ENCODE measurements at regions not wholly inside any gene's neighbourhood (a gene's known extent, or its start where the extent isn't known, plus 50 kb on each side); places are given as distances from the start of the nearest gene placed in this dataset.

DNA sequence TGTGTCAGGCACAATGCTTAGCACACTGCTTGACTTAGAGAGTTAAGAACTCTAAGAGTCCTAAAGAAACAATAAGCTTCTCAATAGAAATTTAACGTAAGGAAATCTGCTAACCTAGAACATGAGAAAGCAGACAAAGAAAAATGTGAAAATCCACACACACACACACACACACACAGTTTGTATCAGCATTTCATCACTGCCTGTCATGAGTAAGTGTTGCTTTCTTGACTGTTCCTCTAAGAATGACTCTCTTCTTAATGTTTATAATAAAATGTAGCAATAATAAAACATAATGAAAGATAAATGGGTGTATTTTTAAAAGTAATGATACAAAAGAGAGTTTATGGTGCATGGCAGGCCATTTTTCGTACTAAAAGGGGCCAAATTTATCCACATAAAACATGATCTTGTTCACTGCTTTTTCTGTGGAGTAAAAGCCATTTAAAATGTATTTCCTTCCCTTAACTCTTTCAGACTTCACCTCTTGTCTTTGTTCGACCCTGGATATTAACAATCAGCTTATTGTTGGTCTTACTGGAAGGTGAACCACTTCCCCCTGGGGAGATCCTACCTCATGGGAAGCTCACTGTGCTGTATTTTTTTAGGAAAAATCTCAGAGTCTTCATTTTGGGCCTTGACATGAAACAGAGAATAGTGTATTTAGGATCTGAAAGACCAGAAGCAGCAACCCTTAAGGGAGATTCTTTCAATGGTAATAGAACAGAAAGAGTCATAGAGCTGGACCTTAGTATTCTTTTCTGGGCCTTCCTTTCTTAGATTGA, 107.3 kb upstream of the ANKRD55 start:
- no peak for DNase-seq

DNA sequence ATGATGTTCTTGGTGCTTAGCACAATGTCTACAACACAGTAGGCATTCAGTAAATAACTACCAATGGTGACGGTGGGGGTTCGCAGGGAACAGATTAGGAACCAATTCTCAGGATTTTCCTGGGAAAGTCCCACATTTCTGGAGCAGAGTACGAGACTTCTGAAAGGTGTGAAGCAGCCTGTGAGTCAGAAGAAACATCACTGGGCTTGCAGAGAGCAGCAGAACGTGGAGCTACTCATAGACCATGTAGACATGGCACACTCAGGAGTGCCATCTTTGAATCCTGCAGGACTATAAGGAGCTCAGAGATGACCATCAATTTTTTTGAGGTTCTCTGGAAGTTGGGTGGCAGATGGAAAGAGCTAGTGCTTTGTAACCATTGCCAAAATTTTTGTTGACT, 106.6 kb upstream of the ANKRD55 start:
- no peak for DNase-seq

DNA sequence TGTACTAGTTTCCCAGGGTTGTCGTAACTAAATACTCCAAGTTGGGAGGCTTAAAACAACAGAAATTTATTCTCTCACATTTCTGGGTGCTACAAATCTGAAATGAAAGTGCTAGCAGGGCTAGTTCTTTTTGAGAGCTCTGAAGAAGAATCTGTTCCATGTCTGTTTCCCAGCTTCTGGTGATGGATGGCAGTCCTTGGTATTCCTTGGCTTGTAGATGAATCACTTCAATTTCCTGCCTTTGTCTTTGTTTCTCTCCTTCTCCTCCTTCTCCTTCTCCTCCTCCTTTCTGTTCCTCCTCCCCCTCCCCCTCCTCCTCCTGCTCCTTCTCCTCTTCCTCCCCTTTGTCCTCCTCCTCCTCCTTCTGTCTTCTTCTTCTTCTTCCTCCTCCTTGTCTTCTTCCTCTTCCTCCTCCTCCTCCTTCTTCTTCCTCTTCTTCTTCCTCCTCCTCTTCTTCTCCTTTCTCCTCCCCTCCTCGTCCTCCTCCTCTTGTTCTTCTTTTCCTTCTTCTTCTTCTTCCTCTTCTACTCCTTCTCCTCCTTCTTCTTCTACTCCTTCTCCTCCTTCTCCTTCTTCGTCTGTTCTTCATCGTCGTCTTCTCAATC, 104.7 kb upstream of the ANKRD55 start:
- DNase-seq: no peak

DNA sequence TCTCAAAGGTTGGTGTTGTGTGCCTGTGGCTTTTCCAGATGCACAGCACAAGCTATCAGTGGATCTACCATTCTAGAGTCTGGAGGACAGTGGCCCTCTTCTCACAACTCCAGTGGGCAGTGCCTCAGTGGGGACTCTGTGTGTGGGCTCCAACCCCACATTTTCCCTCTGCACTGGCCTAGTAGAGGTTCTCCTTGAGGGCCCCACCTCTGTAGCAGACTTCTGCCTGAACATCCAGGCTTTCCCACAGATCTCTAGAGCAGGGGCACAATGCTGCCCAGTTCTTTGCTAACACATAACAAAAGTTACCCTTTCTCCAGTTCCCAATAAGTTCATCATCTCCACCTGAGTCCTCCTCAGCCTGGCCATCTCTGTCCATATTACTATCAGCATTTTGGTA, 102.1 kb upstream of the ANKRD55 start:
- DNase-seq: no peak

DNA sequence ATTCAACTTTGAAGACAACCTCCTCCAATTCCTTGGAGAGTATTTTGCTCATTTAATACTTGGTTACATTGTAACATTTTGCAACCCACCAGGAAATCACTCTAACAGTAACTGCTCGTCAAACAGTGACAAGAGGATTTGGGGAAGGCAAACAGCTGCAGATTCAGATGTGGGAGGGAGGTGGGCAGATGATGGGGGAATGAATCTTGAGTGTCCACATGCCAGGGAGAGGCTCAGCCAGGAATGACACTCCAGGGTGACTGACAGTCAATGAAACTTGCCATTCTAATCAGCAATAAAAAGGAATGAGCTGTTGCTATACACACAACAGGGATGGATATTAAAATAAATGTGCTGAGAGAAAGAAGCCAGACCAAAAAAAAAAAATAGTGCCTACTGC, 97.7 kb upstream of the ANKRD55 start:
- DNase-seq: no peak

DNA sequence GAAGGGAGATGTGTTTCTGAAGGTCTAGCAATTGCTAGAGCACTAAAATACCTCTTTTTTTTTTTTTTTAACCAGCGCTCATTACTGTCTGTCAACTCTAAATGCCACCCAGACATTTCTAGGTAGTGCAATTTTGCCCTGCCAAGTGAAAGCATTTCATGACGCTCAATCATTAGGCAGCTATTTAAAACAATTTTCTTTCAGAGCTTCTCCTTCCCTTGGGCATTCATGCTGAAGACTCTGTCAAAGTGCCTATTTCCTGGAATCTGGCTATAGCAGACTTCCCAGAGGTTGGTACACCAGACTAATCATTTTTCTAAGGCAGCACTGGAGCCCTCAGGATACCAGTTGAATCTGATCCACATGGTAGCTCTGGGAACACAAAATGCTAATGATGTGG, 97.0 kb upstream of the ANKRD55 start:
- no peak for DNase-seq

DNA sequence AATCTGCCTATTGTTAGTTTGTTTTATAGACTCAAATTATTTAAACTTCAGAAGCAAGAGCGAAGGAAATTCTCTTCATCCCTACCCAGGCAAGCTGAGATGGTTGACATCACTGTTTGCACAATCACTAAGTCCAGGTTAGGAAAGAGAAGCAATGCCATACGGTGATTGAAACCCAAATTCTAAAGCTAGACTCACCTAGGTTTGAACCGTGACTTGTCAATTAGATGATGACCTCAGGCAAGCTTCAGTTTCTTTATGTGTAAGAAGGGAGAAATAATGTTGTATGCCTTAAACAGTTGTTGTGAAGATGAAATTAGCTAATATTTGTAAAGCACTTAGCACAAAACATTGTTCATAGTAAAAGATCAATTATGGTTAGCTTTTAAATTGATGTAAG, 96.5 kb upstream of the ANKRD55 start:
- DNase-seq: no peak

DNA sequence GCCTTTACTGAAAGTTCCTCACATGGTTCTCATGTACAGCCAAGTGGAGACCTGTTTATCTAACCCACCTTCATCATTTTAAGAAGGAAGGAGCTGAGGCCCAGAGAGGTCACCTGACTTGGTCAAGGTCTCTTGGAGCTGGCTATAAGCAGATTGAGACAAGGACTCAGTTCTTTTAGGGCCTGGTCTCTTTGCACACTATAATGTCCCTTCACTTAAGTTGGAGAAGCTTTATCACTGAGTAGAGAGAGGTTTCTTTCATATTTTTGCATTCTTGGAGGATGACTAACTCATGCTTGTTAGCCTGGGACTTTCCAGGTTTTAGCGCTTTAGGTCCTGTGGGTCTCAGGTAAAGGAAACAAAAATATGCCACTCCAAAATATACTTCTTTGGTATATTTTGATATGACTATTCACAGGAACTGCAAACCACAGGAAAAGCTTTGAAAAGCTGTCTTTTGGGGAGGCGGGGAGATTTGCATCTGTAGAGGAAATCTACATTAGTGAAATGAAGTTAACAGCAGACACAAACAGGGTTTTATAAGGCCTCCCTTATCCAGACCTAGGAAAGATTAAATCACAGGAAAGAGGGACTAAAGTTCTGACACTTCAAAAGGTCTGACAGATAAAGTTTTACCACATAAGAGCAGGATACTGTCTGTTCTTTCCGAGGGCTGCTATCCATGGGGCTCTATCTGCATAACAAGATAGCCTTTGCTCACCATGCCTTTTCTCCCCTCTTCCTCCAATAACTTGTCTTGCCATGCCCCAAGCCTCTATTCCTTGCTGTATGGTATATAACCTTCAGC, 95.8 kb upstream of the ANKRD55 start:
- no peak for DNase-seq

DNA sequence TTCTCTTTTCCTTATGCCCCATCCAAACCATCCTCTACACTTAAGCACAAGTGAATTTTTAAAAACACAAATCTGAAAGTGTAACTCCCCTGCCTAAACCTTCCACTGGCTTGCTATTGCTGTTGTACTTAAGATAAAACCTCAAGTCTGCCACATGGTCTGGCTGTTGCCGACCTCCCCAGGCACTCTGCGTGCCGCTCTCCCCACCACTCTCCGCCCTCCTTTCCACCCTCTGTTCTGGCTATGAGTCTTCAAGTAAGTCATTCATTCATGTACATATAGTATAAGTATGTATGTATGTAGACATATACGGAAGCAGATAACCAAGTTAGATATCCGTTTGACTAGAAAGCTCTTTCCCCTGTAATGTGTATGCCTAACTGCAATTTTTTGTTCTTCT, 94.7 kb upstream of the ANKRD55 start:
- no peak for DNase-seq

DNA sequence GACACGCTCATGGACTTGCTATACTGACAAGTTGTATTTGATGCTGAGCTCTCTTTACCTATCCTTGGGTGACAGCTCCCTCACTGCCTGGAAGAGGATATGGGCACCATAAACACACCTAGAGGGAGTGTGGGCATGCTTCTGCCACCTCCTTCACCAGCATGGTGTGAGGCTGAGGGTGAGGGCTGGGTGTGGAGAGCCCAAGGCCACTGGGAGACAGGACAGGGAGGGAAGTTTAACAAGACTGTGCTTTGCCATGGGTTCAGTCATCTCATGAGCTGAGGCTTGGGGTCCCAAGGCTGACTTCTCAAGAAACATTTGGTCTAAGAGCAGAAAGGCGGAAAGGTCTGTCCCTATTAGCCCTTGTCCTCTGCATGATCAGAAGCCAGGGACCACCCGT, 93.6 kb upstream of the ANKRD55 start:
- no peak for DNase-seq

DNA sequence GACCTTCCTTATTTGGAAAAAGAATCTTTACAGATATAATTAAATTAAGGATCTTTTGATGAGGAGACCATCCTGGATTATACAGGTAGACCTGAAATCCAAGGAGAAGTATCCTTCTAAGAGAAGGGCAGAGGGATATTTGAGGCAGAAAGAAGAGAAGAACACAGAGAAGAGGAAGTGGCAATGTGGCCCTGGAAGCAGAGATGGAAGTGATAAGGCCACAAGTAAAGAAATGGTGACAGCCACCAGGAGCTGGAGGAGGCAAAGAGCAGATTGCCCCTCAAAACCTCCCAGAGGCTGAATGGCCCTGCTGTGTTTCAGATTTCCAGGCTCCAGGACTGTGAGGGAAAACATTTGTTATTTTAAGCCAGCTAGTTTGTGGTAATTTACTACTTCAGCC, 93.0 kb upstream of the ANKRD55 start:
- no peak for DNase-seq

DNA sequence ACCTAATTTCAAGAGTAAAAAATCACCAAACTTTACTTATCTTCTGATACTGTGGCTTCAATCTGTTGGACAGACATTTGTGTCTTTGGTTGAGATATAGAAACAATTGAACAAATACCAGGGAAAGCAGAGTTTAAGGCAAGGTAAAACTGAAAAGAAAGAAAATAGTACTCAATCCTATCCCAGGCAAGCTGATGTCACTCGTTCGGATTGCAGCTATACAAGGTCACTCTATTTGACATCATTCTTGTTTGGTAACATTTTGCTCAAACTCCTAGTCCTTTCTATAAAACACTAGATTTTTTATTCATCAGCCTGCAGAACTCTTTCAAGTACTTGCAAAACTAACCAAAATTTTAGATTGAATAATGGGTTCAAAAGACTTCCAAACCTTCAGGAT, 91.9 kb upstream of the ANKRD55 start:
- no peak for DNase-seq

DNA sequence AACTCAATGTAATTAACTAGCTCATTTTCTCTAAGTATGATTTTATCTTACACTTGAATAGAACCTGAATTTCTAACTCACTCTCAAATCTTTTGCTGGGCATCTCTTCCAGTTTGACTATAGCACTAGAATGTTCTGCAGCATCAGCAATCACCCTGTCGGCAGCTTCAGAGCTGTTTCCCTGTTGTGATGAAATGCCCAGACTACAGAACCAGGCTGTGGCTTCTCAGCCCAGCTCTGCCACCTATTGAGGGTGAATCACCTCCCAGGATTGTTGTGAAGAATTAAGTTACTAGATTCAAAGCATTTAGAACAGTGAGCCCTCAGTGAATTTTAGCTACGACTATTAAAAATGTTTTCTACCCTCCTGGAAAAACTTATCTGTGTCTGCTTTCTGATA, 90.4 kb upstream of the ANKRD55 start:
- DNase-seq: no peak

DNA sequence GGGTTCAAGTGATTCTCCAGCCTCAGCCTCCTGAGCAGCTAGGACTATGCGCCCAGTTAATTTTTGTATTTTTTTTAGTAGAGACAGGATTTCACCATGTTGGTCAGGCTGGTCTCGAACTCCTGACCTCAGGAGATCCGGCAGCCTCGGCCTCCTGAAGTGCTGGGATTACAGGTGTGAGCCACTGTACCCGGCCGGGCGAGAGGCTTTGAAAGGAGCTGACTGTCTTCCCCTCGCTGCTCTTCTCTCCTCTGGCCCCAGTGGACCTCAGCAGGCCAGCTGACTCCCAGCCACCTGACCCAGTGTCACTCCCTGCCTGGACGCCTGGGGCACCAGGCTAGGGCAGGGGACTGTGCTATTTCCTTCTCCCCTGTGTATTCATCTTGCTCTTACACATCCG, 89.5 kb upstream of the ANKRD55 start:
- DNase-seq: no peak

DNA sequence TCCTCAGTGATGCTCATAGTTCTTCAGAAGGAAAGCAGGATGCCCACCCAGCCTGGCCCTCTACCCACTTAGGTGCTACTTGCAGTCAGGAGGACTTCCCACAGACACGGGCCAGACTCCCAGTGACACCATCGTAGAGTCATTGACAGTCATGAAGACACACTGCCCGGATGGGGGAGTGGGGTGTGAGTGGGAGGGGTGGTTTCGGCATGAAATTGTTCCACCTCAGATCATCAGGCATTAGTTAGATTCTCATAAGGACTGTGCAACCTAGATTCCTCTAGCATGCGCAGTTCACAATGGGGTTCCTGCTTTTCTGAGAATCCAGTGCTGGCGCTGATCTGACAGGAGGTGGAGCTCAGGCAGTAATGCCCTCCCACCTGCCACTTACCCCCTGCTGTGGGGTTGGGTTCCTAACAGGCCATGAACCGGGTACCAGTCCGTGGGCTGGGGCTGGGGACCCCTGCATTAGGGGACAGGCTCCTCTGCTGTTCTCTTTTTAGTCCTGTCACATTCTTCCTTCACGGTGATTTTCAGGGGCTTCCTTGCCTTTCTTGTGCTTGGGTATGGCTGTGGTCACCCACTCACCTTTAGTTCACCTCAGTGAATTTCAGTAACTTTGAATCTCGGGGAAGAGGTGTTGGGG, 88.2 kb upstream of the ANKRD55 start:
- DNase-seq: no peak

DNA sequence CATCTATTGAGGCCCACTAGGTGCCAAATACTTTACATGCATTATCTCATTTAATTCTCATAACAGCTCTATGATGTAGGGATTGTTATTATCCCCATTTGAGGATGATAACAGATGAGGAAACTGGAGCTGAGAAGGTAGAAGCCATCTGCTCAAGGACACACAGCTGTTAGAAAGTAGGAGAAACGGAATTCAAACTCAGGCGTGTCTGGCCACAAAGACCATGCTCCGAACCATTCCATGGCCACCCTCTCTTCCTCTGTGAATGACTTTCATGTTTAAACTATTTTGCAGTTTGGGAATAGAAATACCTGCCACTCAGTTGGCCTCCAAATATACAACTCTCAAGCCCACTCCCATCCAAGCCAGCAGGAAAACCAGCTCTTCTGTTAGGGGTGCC, 87.6 kb upstream of the ANKRD55 start:
- no peak for DNase-seq

DNA sequence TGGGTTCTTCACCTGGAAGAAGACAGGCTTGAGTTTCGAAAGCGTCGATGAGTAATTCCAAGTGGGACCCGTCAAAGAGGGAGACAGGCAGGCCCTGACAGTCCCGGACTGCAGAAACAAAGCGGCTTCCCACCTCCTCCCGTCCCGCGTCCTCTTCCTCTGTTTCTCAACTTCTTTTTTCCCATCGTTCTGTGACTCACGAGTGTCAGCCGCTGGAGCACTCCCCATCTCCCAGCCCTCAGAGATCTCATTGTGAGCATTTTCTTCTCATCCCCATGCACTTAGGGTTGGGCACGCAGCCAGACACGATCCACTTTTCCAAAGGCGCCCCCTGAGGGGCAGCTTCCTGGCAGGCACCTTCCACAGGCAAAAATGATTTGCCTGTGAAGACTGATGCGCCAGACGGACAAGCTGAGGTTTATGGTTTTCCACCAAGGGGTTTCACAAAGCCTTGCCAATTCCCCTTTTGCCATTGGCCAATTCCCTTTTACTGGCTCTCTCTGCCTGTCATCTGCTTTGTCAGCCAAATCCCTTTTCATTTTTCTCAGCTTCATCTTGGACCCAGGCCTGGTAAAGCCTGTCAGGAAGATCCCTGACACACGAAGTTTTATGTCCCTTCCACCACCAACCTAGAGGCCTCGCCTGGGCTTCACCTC, 86.5 kb upstream of the ANKRD55 start:
- DNase-seq: no peak

DNA sequence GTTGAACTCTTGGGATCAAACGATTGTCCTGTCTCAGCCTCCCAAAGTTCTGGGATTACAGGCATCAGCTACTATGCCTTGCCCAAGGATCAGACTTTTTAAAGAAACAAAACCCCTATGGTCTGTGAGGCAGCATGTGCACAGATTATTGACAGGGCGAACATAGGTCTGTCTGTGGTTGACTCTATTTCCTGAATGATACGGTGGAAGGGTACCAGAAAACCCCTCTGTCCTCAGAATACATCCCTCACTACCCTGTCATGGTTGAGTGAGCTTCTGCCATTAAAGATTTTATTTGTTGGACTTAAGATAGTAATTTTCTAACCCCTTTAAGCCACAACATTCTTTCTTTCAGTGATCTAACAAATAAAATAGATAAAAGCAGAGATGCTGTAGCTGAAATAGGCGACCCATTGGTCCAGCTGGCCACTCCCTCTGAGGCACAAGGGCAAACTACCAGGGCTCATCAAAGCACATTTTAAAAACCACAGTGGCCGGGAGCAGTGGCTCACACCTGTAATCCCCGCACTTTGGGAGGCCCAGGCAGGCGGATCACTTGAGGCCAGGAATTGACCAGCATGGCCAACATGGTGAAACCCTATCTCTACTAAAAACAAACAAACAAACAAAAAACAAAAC, 84.9 kb upstream of the ANKRD55 start:
- DNase-seq: no peak

DNA sequence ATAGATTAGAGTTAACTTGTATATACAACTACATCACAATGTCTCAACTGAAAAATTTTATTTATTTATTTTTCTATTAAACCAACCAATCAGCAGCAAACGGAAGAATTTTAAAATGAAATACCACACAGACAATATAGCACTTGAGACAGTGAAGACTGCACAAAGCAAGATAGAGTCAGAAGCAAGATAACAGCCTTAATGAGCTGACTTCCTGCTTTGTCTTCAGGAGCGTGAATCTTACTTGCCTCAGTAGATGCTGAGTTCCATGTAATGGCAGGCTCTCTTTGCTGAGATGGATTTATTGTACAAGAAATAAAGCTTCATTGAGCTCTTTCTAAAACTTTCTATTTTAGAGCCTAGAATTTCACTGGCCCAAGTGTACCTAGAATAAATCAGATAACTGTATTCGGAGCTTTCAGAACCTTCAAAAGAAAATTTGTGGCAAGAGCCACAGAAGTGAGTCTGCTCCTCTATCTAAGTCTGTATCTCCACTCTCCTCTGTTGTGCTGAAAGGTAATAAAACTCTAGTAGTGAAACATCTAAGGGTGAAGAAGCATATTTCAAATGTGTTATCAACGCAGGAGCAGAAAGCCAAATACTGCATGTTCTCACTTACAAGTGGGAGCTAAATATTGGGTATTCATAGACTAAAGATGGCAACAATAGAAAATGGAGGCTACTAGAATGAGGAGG, 83.3 kb upstream of the ANKRD55 start:
- DNase-seq: no peak

DNA sequence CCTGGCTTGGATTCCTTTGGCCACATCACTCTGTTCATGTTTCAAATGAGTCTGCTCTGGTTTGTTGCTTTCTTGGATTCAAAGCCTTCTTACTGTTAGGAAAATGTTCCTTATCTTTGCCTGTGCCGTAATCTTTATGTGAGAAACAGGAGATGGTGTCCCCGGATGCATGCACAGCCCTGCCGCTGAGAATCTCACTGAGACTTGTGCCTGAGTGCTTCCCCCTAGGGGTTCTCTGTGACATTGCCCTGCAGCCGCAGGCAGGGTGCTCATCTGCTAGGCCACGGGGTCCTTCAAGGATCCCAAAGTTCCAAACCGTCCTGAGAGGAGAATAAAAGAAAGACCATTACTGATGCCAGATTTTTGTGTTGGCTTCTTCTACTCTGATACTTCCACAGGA, 81.4 kb upstream of the ANKRD55 start:
- DNase-seq: no peak

DNA sequence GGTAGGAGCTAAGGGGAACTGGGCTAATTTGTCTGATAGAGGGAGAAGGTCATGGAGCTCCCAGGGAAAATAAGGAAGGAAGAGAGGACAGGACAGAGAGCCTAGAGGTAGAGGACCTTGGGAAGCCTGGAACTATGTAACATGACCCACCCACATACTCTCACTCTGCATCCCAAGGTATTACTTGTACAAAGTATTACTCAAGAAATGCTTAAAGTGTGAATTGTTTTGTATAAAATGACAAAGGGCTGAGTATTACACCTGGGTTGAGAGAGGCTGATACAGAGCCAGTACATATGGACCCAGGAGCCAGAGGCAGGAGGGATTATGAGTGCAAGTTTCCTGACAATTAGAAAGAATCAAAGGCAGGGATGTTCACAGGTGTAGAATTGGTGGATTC, 80.5 kb upstream of the ANKRD55 start:
- DNase-seq: no peak

DNA sequence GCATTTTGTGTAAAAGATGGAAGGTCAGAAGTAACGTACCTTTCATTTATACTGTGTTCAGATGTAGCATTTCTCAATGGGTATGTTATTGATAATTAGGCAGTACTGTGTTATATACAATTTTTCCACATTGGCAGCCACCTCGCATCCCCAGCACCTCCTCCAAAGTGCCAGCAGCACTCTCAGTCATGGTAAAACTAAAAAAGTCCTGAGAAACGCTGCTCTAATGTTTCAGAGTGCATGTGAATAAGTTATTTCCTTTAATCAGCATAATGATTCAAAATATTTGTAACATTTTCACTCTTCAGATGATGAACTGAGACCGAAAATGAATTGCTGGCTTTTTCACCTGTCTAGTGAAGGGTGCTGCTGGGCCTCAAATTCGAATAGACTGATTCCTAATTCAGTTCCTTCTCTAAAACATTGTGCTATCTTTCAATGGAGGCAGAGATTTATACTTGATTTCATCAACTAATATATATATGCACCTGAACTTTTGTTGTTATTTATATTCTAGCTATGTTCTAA, 79.9 kb upstream of the ANKRD55 start:
- no peak for DNase-seq

All from GOT3 (cell line).